MCF 10A (cell line): ENCODE measurements at regions not wholly inside any gene's neighbourhood (a gene's known extent, or its start where the extent isn't known, plus 50 kb on each side); places are given as distances from the start of the nearest gene placed in this dataset.
A peak's percentile ranks its signal among the peaks of the same experiment; 100 is the strongest.

Experiments used
- BruUV-seq: library from RNA; stranded (reverse); fragments of 400-500 nt; replicated peaks from 2 replicates; lab custom pipeline; 2021; lab: Mats Ljungman, UMichigan
- CTCF ChIA-PET: fragments of 300-600 bp; sonication (Branson Sonifier 250); formaldehyde crosslinking; extraction: SDS; loops from one replicate; lab custom pipeline; 2021; ENCODE audit warnings: antibody characterized with exemption, inconsistent platforms; lab: Yijun Ruan, JAX
- POLR2A ChIA-PET: fragments of 300-600, 350-650 bp; sonication (Branson Sonifier 250); formaldehyde crosslinking; extraction: SDS; loops from one replicate; lab custom pipeline; 2020; ENCODE audit warnings: antibody characterized with exemption, inconsistent platforms; lab: Yijun Ruan, JAX
- DNase-seq: peaks from one replicate; pipeline ENCODE4 v3.0.0-alpha.2; 2018; ENCODE audit not compliant: unreplicated experiment
- H3K27ac Mint-ChIP-seq: one replicate; pipeline ENCODE4 v1.8.0; 2022; ENCODE audit warnings: mild to moderate bottlenecking, low read depth, mixed read lengths; ENCODE audit not compliant: unreplicated experiment
- H3K27me3 Mint-ChIP-seq: one replicate; pipeline ENCODE4 v1.8.0; 2022; ENCODE audit warnings: mixed read lengths; ENCODE audit not compliant: insufficient read depth, unreplicated experiment
- H3K36me3 Mint-ChIP-seq: one replicate; pipeline ENCODE4 v1.8.0; 2022; ENCODE audit warnings: mild to moderate bottlenecking, moderate library complexity, mixed read lengths; ENCODE audit not compliant: insufficient read depth, unreplicated experiment
- H3K4me1 Mint-ChIP-seq: one replicate; pipeline ENCODE4 v1.8.0; 2022; ENCODE audit warnings: mixed read lengths; ENCODE audit not compliant: insufficient read depth, unreplicated experiment
- H3K4me3 Mint-ChIP-seq: one replicate; pipeline ENCODE4 v1.8.0; 2022; ENCODE audit warnings: mild to moderate bottlenecking, moderate library complexity, mixed read lengths; ENCODE audit not compliant: unreplicated experiment
- H3K9me3 Mint-ChIP-seq: one replicate; pipeline ENCODE4 v1.8.0; 2022; ENCODE audit warnings: mixed read lengths; ENCODE audit not compliant: unreplicated experiment
- CTCF ChIP-seq: fragments of 200-600 bp; IDR thresholded peaks from one replicate; pipeline ENCODE4 v1.8.0; 2022; ENCODE audit warnings: antibody characterized with exemption, mild to moderate bottlenecking; ENCODE audit not compliant: unreplicated experiment
- intact Hi-C: fragments of 100-400 bp; cut with micrococcal nuclease; formaldehyde crosslinking; loops from 2 replicates; pipeline ENCODE4 v1.14.1; 2022

GRCh38 chr12:78641837-78642423 is 222.6 kb upstream of the SYT1 start:
- Mint-ChIP-seq H3K27me3 (no peaks in the 10 kb centered on the region), H3K27ac (no peak overlapping the region), H3K4me1 (peaks cover 7% of the 10 kb centered on the region), H3K9me3 (no peaks in the 10 kb centered on the region), H3K36me3 (no peaks in the 10 kb centered on the region), H3K4me3 (no peak overlapping the region)
- TF ChIP-seq CTCF, result no peak
- ChIA-PET POLR2A (no interaction called here), CTCF (interaction anchor here (0.7 kb wide), 1 partner anchor 300 kb away, joined by 3 read pairs; no protein-coding TSS in a partner anchor)
- intact Hi-C loops, result no loop called here
- DNase-seq, result peak; percentile 14
- BruUV-seq, result no TSS peak

GRCh38 chr12:78645956-78646355 is 218.6 kb upstream of the SYT1 start:
- Mint-ChIP-seq H3K9me3 (no peaks in the 10 kb centered on the region), H3K4me1 (peaks cover 7% of the 10 kb centered on the region), H3K4me3 (no peak overlapping the region), H3K36me3 (no peaks in the 10 kb centered on the region), H3K27me3 (no peaks in the 10 kb centered on the region), H3K27ac (peak overlapping the region; percentile 16)
- no TSS peak for BruUV-seq
- ChIA-PET POLR2A (interaction anchor here (0.6 kb wide), 1 partner anchor 9 kb away, joined by 3 read pairs; no protein-coding TSS in a partner anchor), CTCF (interaction anchor here (0.6 kb wide), 2 partner anchors 78 to 361 kb away, joined by 3 read pairs; no protein-coding TSS in a partner anchor)
- TF ChIP-seq CTCF, result no peak
- intact Hi-C loops, result no loop called here
- DNase-seq, result no peak

GRCh38 chr12:78651755-78652154 is 212.8 kb upstream of the SYT1 start:
- DNase-seq, result no peak
- ChIA-PET POLR2A (no interaction called here), CTCF (no interaction called here)
- intact Hi-C loops, result no loop called here
- H3K36me3 Mint-ChIP-seq, result no peaks in the 10 kb centered on the region
- H3K4me3 Mint-ChIP-seq, result no peak overlapping the region
- TF ChIP-seq CTCF, result no peak
- BruUV-seq, result no TSS peak
- H3K27me3 Mint-ChIP-seq, result no peaks in the 10 kb centered on the region
- no peaks in the 10 kb centered on the region for H3K4me1 Mint-ChIP-seq
- H3K9me3 Mint-ChIP-seq, result no peaks in the 10 kb centered on the region
- no peak overlapping the region for H3K27ac Mint-ChIP-seq

GRCh38 chr12:78666584-78666983 is 198.0 kb upstream of the SYT1 start:
- no peak overlapping the region for H3K4me3 Mint-ChIP-seq
- CTCF ChIA-PET, result interaction anchor here (1.2 kb wide), 1 partner anchor 8 kb away, joined by 4 read pairs; no protein-coding TSS in a partner anchor
- TF ChIP-seq CTCF, result no peak

More at GRCh38 chr12:78666584-78666983, 198.0 kb upstream of the SYT1 start:
- Mint-ChIP-seq H3K27ac (no peak overlapping the region), H3K4me1 (peaks cover 6% of the 10 kb centered on the region), H3K36me3 (no peaks in the 10 kb centered on the region), H3K27me3 (no peaks in the 10 kb centered on the region), H3K9me3 (no peaks in the 10 kb centered on the region)
- intact Hi-C loops, result no loop called here
- POLR2A ChIA-PET, result no interaction called here
- no TSS peak for BruUV-seq
- DNase-seq, result no peak
